Right lobe of liver (tissue), 6 donors: ENCODE measurements at regions not wholly inside any gene's neighbourhood (a gene's known extent, or its start where the extent isn't known, plus 50 kb on each side); places are given as distances from the start of the nearest gene placed in this dataset.

Experiments used
- ATAC-seq, 4 donors: fragments of 200-7000 bp; cut with Tn5 transposase; one replicate each; pipeline ENCODE4 v1.9.1; 2020; ENCODE audit warnings: mild to moderate bottlenecking in 4 of 4, moderate library complexity in 4 of 4
- DNase-seq, 3 donors: peaks; one replicate each; pipeline ENCODE4 v3.0.0-alpha.2; 2020
- H3K27ac ChIP-seq, 3 donors: fragments of 200-600 bp; one replicate each; pipeline ENCODE4 v1.8.0; 2022
- H3K27me3 ChIP-seq, 2 donors: fragments of 200-600 bp; one replicate each; pipeline ENCODE4 v1.8.0; 2022
- H3K36me3 ChIP-seq, 4 donors: fragments of 200-600 bp; sonication (generic) in 1 of 4; one replicate each; pipeline versions ENCODE4 v1.5.1 to v1.8.0; 2017 to 2022; ENCODE audit warnings: control low read depth in 1 of 4
- H3K4me1 ChIP-seq, 4 donors: fragments of 200-600 bp; sonication (generic) in 1 of 4; one replicate each; pipeline versions ENCODE4 v1.5.1 to v1.8.0; 2017 to 2022; ENCODE audit warnings: control low read depth in 1 of 4
- H3K4me3 ChIP-seq, 3 donors: fragments of 200-600 bp; one replicate each; pipeline ENCODE4 v1.8.0; 2022
- H3K9me3 ChIP-seq, 4 donors: fragments of 200-600 bp; sonication (generic) in 1 of 4; one replicate each; pipeline versions ENCODE4 v1.5.1 to v1.8.0; 2017 to 2022; ENCODE audit warnings: control low read depth in 1 of 4
- POLR2A ChIP-seq: fragments of 450-650 bp; IDR thresholded peaks from one replicate; pipeline ENCODE4 v1.6.1; 2017; ENCODE audit warnings: antibody characterized with exemption, mild to moderate bottlenecking
- WGBS: methylation state at CpG from one replicate; pipeline ENCODE4 v1.1.6; 2018; ENCODE audit warnings: low coverage, low lambda C conversion rate; ENCODE audit not compliant: insufficient coverage; ENCODE audit errors: missing lambda C conversion rate; 5-methylcytosine and 5-hydroxymethylcytosine counted together
- intact Hi-C, 2 donors: fragments of 100-400 bp; cut with DNase I; formaldehyde crosslinking; loops; one replicate each; pipeline versions ENCODE4 v1.11.2 to v1.14.1; 2022
- TF ChIP-seq, protein P1 (sequence below), 4 donors: fragments of 200-600 bp in 3 of 4; fragments of 450-650 bp in 1 of 4; IDR thresholded peaks; one replicate each; pipeline versions ENCODE4 v1.5.1 to v1.8.0; 2016 to 2022; ENCODE audit warnings: antibody characterized with exemption in 4 of 4, mild to moderate bottlenecking in 2 of 4
- donor health status: DM: no; HTN: yes; CAD: no.
- donor health status: DM: no; HTN: no; CAD: no.
- donor health status: DM: no; HTN: no; CAD: no.
- donor health status: DM: no; HTN: yes; CAD: no.
- donor health status: DM: no; HTN: yes; CAD: no.

GRCh38 chr16:88316941-88317612 is 65.7 kb upstream of the ZNF469 start:
- no peak for ATAC-seq
- Histone ChIP-seq H3K9me3 (no peaks in the 10 kb centered on the region), H3K27me3 (no peaks in the 10 kb centered on the region), H3K4me3 (no peak overlapping the region), H3K4me1 (no peaks in the 10 kb centered on the region), H3K36me3 (no peaks in the 10 kb centered on the region), H3K27ac (no peak overlapping the region)
- peak in 1 of 3 donors; percentile 35 for DNase-seq
- intact Hi-C loops = no loop called here
- 52% methylated on average over 5 of the region's 18 CpGs for WGBS
- TF ChIP-seq POLR2A = no peak

DNA sequence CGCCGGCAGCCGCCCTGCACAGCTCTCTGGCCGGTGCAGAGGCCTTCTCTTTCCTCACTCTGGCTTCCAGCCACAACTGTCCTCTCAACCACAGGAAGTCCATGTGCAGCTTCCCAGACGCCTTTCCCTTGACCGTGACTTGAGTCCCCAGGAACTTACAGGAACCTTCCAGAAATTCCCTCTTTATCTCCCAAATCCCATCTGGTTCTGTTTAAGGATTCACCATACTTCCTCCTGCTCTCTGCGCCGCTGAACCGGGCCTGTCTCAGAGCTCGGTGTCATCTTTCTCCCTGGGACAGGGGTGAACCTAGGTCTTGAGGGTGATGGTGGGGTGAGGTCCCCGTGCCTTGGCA is 65.2 kb upstream of the ZNF469 start:
- 76% methylated on average over 5 of the region's 11 CpGs for WGBS
- H3K4me3 ChIP-seq = no peak overlapping the region
- no peak for TF ChIP-seq POLR2A
- TF ChIP-seq, protein P1, sequence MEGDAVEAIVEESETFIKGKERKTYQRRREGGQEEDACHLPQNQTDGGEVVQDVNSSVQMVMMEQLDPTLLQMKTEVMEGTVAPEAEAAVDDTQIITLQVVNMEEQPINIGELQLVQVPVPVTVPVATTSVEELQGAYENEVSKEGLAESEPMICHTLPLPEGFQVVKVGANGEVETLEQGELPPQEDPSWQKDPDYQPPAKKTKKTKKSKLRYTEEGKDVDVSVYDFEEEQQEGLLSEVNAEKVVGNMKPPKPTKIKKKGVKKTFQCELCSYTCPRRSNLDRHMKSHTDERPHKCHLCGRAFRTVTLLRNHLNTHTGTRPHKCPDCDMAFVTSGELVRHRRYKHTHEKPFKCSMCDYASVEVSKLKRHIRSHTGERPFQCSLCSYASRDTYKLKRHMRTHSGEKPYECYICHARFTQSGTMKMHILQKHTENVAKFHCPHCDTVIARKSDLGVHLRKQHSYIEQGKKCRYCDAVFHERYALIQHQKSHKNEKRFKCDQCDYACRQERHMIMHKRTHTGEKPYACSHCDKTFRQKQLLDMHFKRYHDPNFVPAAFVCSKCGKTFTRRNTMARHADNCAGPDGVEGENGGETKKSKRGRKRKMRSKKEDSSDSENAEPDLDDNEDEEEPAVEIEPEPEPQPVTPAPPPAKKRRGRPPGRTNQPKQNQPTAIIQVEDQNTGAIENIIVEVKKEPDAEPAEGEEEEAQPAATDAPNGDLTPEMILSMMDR (IDR thresholded peaks at IDR 0.05) = no peak
- intact Hi-C loops = no loop called here
- H3K27me3 ChIP-seq = no peaks in the 10 kb centered on the region
- H3K36me3 ChIP-seq = no peaks in the 10 kb centered on the region
- H3K9me3 ChIP-seq = no peaks in the 10 kb centered on the region
- no peaks in the 10 kb centered on the region for H3K4me1 ChIP-seq
- DNase-seq (peak in 1 of 3 donors; percentile 35), ATAC-seq (peak; percentile 53 to 68 (median 59))
- H3K27ac ChIP-seq = peak overlapping the region in 1 of 3 donors; percentile 15

DNA sequence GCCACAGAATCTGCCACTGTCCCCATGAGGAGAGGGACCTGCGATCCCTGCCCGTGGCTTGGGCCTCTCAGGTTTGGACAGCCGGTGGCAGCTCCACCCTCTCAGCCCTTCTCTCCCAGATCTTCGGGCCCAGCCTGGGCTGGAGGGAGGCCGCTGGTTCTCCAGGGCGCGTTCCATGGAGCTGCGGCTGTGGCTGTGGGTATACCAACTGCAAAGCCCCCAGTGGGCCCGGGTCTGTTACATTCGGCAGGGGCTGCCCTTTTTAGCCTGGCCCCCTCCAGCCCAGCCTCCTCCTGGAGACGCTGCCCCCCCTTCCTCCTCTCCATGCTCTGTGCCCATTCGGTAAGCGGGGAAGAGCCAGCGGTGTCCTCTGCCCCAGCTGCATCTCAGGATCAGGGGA is 64.7 kb upstream of the ZNF469 start:
- no peak for ATAC-seq
- intact Hi-C loops = no loop called here
- DNase-seq = no peak
- H3K27ac ChIP-seq = peak overlapping the region in 1 of 3 donors; percentile 15
- no peaks in the 10 kb centered on the region for H3K36me3 ChIP-seq
- no peak overlapping the region for H3K4me3 ChIP-seq
- H3K4me1 ChIP-seq = no peaks in the 10 kb centered on the region
- WGBS = 52% methylated on average over 8 of the region's 14 CpGs
- no peaks in the 10 kb centered on the region for H3K9me3 ChIP-seq
- no peaks in the 10 kb centered on the region for H3K27me3 ChIP-seq
- TF ChIP-seq, protein P1 (IDR thresholded peaks at IDR 0.05) = no peak
- no peak for TF ChIP-seq POLR2A

GRCh38 chr16:88318521-88318920 is 64.2 kb upstream of the ZNF469 start:
- 53% methylated on average over 3 of the region's 14 CpGs for WGBS
- no peaks in the 10 kb centered on the region for H3K27me3 ChIP-seq
- no peaks in the 10 kb centered on the region for H3K4me1 ChIP-seq
- H3K4me3 ChIP-seq = no peak overlapping the region
- intact Hi-C loops = no loop called here
- H3K9me3 ChIP-seq = no peaks in the 10 kb centered on the region
- no peaks in the 10 kb centered on the region for H3K36me3 ChIP-seq
- no peak for ATAC-seq
- DNase-seq = no peak
- TF ChIP-seq, protein P1 (IDR thresholded peaks at IDR 0.05) = no peak
- TF ChIP-seq POLR2A = no peak
- H3K27ac ChIP-seq = no peak overlapping the region

- ATAC-seq = no peak
- H3K4me3 ChIP-seq = no peak overlapping the region
- 79% methylated on average over 6 of the region's 23 CpGs for WGBS
- H3K27me3 ChIP-seq = no peaks in the 10 kb centered on the region
- H3K9me3 ChIP-seq = no peaks in the 10 kb centered on the region
- H3K36me3 ChIP-seq = no peaks in the 10 kb centered on the region
- H3K4me1 ChIP-seq = no peaks in the 10 kb centered on the region
- no peak for DNase-seq
- TF ChIP-seq POLR2A = no peak
- TF ChIP-seq, protein P1 (IDR thresholded peaks at IDR 0.05) = no peak
- intact Hi-C loops = no loop called here
- H3K27ac ChIP-seq = no peak overlapping the region
These were observed 63.4 kb upstream of the ZNF469 start for GRCh38 chr16:88319116-88319965.
